ENCODE measurements at regions not wholly inside any gene's neighbourhood (a gene's known extent, or its start where the extent isn't known, plus 50 kb on each side); places are given as distances from the start of the nearest gene placed in this dataset.

GRCh38 chr6:56853541-56853940, 101.4 kb upstream of the BEND6 start:
- no peaks in the 10 kb centered on the region for H3K79me1 ChIP-seq (ENCODE audit: insufficient read depth, low read depth, low read length, poor library complexity, severe bottlenecking)
- WGBS (ENCODE audit: extremely low coverage, insufficient read length, low lambda C conversion rate): no CpG with 5 or more reads among the region's 2 CpGs
- Mint-ChIP-seq H3K9me3 (no peaks in the 10 kb centered on the region), H3K27ac (no peak overlapping the region; a peak in 2 of 7 replicates), H3K36me3 (ENCODE audit: insufficient read depth in 1 of 3, low read depth in 3 of 3) (peaks cover 0 to 4% (median 2%) of the 10 kb centered on the region in 3 experiments; a peak in 2 of 7 replicates), H3K4me3 (no peak overlapping the region; a peak in 1 of 5 replicates), H3K4me1 (peaks cover 32 to 47% of the 10 kb centered on the region in 2 experiments), H3K27me3 (ENCODE audit: low read depth) (peaks cover 9% of the 10 kb centered on the region)
- H4K8ac ChIP-seq (replicated peaks; ENCODE audit: insufficient read length, low read depth, low read length): no peak overlapping the region
- H3K27ac ChIP-seq (ENCODE audit: insufficient read length, low read depth, low read length): no peak overlapping the region
- peaks cover 3% of the 10 kb centered on the region; the same call in 1 of the 2 replicates for H3K79me2 ChIP-seq (ENCODE audit: insufficient read depth, low read length)
- no peak overlapping the region for H2BK5ac ChIP-seq (ENCODE audit: insufficient read length, low read length)
- no peak overlapping the region for H3K4ac ChIP-seq (ENCODE audit: low read depth, low read length)
- no peak overlapping the region for H3K9ac ChIP-seq (ENCODE audit: extremely low read depth, insufficient read length, low read length)
- H3K18ac ChIP-seq (ENCODE audit: insufficient read length, low read depth, low read length): no peak overlapping the region
- no peak for TF ChIP-seq CTCF (conservative IDR thresholded peaks at IDR 0.05)
- H4K20me1 ChIP-seq (ENCODE audit: control insufficient read depth, insufficient read depth, insufficient read length): no peaks in the 10 kb centered on the region
- peaks cover 3% of the 10 kb centered on the region for H3K23me2 ChIP-seq (ENCODE audit: insufficient read length, low read depth, low read length, poor library complexity, severe bottlenecking)
- no peaks in the 10 kb centered on the region for H3K9me3 ChIP-seq (ENCODE audit: control insufficient read depth, low read depth, low read length)
- H2BK12ac ChIP-seq (ENCODE audit: insufficient read length, low read depth, low read length): no peak overlapping the region
- H3T11ph ChIP-seq (ENCODE audit: low read length): no peak overlapping the region
- no peak overlapping the region for H3K23ac ChIP-seq (ENCODE audit: insufficient read length, low read depth, low read length)
- H3K14ac ChIP-seq (ENCODE audit: insufficient read depth, low read length): no peak overlapping the region
- no peak overlapping the region for H3K4me2 ChIP-seq (ENCODE audit: insufficient read depth, insufficient read length, low read length)
- no peak for DNase-seq
- H2AK5ac ChIP-seq (ENCODE audit: insufficient read length, low read length): no peak overlapping the region
- H2AFZ ChIP-seq (ENCODE audit: low read length): no peak overlapping the region
- no peak overlapping the region for H2BK20ac ChIP-seq (ENCODE audit: low read depth, low read length, poor library complexity, severe bottlenecking)
- no peak overlapping the region for H2BK15ac ChIP-seq (ENCODE audit: low read depth, low read length)
- no peak overlapping the region for H4K91ac ChIP-seq (ENCODE audit: insufficient read length, low read depth, low read length)
- no peak overlapping the region for H4K5ac ChIP-seq (ENCODE audit: insufficient read length, low read depth, low read length)
- peaks cover 18% of the 10 kb centered on the region; the same call in 1 of the 2 replicates for H3K4me1 ChIP-seq (ENCODE audit: insufficient read depth, low read length)
- no peak overlapping the region for H2BK120ac ChIP-seq (ENCODE audit: low read depth, low read length, poor library complexity, severe bottlenecking)
- H3K27me3 ChIP-seq (ENCODE audit: insufficient read depth, low read length): no peaks in the 10 kb centered on the region
- no peak overlapping the region for H3K56ac ChIP-seq (ENCODE audit: insufficient read length, low read depth, low read length)
